ENCODE measurements at regions not wholly inside any gene's neighbourhood (a gene's known extent, or its start where the extent isn't known, plus 50 kb on each side); places are given as distances from the start of the nearest gene placed in this dataset.
"Not testable (repeated sequence)": the region's sequence is repeated elsewhere in the genome, so short reads cannot be mapped to it uniquely, and the experiment has no call there.

DNA sequence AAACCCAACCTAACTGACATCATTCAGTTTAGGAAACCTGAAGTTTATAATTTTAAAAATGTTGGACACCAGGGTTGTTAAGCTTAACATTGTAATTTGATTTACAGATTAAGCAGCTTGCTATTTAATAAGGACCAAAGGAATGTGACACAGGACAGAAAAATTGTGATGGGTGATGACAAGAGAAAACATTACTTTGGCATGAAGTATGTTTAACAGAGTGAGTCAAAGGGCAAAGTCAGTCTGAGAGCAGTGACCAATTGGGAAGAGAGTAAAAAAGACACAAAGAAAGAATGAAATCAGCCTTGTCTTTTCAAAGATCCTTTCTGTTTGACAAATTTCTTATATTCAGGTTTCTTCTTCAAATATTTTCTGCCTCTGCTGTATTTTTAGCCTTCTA is 1301.6 kb downstream of the SI start:
- DNase-seq: no peak

DNA sequence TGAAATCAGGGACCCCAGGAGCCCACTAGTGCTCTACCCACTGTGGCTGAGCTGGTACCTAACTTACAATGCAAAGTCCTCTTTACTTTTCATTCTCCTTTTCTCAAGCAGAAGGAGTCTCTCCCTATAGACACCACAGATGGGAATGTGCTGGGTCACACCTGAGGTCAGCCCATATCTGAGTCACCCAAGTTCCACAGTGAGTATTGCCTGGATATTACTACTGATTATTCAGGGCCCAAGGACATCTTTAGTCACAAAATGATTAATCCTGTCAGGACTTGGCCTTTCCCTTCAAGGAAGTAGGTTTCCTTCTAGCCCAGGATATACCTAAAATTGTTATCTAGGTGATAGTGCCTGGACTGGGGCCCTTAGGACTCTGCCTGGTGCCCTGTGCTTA is 1305.2 kb downstream of the SI start:
- no peak for DNase-seq

DNA sequence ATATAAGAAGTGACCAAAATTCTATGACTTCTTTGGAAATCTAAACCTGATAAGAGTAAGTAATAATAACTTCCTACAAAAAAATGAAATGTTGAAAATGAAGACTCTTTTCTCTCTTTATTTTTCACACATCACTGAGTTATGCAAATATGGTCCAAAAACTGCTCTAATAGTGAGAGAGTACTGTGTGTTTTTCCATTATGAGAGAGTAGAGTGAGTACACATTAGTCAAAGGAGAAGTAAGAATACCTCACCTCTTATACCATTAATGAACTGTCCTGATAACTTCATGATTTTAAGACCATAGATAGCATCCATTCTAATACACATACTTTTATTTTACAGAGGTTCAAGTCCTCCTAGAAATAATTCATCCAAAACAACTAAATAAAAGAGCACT is 1310.2 kb downstream of the SI start:
- DNase-seq: no peak

DNA sequence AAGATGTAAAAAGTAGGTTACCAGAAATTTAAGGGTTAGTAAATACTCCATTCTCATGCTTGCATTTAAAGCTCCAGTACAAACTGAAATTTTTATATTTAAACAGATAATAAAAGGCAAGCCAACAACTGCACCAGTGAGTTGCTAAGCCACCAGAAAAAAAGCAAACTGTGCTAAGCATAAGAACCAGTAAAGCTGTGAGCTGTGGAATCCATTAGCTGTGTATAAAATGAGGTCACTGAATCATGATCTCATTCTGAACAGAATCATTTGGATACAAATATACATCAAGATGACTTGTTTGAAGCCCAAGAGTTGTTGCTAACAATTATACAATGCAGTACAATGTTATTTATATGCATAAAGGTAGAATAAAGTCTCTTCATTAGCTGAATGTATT is 1312.2 kb downstream of the SI start:
- DNase-seq: no peak

DNA sequence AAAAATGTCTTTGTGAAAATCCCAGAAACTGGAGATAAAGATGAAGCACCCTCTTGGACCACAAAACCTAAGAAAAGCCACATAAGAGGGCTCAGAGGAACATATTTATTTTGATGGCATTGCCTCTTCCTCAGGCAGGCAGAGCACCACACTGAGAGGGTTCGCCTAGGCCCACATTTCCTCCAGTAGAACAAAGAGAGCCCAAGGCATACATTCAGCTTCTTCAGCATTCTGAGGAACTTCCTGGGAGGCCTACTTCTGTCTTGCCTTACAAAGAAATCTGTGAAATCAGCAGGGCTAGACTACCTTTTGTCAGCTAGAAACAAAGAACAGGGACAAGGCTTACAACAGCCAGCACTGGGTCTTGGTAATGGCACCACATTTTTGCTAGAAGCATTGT is 1325.3 kb downstream of the SI start:
- no peak for DNase-seq

DNA sequence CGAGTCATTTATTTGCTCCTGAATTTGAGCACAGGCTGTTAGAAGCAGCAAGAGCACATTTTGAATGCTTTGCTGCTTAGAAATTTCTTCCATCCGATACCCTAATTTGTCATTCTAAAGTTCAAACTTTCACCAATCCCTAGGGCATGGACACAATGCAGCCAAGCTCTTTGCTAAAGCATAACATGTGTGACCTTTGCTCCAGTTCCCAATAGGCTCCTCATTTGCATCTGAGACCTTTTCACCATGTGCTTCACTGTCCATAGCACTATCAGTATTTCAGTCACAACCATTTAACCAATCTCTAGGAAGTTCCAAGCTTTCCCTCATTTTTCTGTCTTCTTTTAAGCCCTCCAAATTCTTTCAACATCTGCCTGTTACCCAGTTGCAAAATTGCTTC is 1333.1 kb downstream of the SI start:
- DNase-seq: no peak

DNA sequence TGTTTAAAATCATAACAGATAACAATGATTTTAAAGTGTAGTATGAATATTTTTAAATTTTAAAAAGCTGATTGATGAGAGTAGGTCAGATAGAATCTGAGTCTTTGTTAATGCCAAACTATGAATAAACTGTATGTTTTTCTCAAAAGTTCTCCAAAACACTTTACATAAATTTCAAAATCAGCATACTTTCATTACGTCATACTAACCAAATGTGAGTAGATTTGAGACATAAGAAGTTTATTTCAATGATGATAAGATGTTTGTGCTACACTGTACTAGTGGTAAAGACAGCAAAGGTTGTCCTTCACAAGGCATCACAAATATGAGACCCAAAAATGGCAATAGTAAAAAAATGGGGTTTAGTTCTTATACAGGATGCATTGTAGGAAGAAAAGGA is 1342.9 kb downstream of the SI start:
- no peak for DNase-seq

DNA sequence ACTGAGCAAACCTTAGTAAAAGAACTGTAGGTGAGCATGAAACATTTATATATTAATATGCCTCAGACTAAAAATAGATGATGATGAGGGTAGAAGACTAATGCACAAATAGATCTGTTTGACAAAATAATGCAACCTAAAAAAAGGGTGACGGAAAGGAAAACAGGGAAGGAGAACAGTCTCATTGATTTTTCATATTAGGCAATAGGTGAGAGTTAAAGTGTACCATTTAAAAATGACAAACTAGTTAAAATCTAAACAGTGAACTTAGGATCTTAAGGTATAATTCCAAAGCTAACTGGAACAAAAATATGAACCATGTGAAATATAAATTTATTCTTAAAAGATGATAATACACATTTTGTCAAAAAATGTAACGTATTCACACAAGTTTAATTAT is 1347.6 kb downstream of the SI start:
- no peak for DNase-seq

DNA sequence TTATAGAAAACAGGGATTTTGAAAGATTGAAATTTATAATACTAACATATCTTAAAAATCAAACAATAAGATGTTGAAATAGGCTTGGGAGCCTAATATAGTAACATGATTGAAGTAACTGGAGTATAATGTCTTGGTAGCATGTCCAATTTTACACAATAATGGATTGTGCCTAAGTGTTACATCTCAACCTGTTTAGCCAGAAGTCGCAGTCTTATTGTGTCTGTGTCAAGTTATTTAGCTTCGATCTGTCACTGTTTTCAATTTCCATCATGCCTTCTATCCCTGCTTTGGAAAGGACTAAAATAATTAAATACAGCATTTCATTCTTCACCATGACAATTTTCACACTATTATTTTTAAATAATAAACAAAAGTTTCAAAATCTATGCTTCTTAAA is 1352.2 kb downstream of the SI start:
- DNase-seq: no peak

DNA sequence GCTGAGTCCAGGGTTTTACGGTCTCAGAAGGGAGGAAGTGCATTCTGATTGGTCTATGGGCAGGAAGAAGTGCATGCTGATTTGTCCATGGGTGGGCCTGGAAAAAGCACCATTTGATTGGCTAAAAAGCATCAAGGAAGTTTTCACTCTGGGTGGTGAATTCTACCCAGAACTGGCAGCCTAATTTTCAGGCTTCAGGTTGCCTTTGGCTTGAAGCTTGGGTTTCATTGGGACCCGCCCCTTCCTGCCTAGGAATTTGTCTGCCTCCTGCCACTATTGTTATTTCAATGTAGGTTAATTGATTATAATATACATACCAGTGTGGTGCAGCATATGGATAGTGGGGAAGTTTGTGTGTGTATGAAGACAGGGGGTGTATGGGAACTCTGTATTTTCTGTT is 1355.9 kb downstream of the SI start:
- DNase-seq: no peak

DNA sequence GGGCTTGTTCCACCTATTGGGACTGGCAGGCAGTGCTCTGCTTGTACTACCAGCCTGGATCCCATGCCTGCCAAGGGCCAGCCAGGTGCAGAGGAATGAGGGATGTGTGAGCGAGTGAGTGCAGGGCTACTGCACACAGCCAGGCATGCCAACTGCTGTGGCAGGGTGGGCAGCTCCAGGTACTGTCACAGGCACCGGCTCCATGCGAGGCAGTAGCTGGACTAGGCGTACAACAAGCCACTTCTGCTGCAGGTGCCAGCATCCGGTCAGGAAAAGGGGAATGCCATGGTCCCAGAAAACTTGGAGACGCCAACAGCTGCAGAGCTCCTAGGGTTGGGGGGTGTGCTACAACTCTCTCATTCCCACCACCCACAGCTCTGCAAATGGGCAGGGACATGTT is 1356.7 kb downstream of the SI start:
- no peak for DNase-seq

DNA sequence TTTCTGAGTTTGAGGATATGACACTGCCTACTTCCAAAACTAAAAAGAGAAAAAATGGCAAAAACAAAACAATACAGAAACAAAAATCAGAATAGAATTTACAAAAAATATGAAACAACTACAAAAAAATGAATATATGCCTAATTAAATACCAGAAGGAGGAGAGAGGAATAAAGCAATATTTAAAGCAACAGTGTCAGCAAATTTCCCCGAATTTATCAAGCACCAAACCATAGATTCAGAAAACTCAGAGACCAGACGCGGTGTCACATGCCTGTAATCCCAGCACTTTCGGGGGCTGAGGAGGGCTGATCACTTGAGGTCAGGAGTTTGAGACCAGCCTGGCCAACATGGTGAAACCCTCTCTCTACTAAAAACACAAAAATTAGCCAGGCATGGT is 1360.9 kb downstream of the SI start:
- DNase-seq: no peak

DNA sequence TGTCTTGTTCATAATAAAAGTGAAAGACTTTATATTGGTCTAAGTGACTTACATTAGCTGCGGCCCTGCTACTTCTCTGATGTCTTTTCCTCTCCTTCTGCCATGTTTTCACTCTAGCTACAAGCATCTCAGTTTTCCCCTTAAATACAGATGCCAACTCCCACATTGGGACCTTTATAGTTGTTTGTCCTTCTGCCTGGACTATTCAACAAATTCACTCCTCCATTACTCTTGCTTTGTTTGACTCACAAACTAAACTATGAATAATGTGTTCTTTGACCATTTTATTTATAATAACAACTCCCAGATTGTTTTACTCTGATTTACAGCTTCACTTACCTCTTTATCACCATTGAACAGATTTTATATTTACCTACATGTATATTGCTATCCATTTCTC is 1369.9 kb downstream of the SI start:
- DNase-seq: no peak

DNA sequence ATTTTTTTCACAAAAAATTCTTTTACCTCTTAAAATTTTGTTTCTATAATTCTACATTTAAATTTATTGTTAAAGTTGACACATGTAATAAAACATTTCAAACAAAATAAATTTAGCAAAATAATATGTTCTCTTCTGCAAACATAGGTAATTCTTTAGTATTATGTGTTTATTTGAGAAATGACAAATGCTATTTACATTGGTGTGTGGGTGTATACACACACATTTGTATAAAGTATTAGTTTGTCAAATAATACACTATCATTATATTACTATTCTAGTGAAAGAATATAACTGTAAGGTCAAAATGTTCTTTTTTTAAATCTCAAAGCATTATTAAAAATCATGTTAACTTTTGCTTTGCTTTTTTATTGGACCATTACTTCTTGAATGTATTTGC is 1370.6 kb downstream of the SI start:
- DNase-seq: no peak

DNA sequence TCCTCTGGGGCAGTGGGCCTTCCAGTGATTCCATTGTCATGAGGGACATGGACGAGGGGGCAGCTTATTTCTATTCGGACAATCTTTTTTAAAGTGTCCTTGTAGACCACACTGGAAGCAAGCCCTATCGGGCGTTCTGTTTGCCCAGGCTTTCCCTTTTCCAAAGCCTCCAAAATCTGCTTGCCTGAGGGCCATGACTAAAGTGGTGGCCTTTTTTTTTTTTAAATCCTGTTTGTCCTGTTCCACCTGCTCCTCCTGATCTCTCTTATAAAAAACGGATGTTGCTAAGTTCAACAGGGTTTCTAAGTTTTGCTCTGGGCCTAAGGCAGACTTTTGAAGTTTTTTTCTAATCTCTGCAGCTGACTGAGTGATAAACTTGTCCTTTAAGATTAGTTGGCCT is 1380.1 kb downstream of the SI start:
- DNase-seq: not testable (repeated sequence)

DNA sequence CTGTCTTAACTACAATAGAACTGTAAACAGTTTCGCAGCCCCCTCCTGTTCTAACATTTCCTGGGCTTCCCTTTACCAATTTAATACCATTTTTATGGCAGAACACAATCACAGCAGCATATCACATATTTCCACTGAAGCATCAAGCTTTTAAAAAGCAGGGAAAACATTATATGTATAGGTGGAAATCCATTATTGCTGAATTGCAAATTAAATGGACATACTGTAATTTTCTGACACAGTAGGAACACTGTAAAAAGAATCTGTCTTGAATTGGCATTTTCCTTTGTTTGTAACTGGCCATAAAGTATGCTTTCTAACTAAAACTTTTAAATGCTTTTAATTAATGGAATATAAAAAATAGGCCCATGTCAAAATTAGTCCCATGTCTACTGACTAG is 1385.8 kb downstream of the SI start:
- no peak for DNase-seq

DNA sequence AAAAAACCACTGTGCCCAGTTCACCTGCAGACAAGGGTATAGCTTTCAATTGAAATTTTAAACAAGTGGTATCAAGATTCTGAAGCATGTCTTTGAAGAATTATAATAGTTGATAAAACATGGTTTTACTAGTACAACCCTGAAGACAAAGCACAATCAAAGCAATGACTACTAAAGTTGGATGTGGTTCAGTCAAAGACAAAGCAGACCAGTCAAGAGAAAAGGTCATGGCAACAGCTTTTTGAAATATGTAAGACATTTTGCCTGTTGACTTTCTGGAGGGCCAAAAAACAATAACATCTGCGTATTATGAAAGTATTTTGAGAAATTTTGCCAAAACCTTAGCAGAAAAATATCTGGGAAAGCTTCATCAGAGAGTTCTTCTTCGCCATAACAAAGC is 1393.6 kb downstream of the SI start:
- no peak for DNase-seq

DNA sequence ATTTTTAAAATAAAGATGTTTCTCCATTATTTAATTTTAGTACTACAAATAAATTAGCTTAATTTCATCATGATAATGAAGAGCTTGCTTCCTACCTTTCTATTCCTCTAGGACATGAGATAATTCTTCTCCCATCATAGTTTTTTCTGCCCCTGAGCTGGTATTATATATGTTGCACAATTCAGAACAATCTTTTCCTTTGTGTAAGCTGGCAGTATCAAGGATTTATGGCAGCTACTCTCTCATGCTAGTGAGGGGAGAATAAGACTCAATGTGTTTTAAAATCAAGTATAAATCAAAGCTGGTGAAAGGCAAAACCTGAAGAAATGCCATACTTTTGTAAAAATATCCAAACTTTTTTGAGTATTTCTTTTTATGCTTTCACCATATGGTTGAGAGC is 1405.3 kb downstream of the SI start:
- no peak for DNase-seq

DNA sequence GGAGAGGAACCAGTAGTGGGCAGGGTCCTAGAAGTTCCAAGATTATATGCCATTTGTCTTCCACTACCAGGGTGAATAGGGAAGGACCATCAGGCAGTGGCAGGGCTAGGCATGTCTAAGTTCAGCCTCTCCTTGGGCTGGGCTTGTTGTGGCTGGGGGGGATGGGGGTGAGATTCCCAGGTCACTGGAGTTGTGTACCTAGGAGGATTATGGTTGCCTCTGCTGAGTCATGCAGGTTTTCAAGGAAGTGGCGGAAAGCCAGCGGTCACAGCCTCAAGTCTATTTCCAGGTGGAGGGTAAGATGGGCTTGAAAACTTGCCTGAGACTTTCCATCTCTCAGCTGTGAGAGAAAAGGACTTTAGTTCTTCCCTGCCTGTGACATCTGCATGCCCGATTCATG is 1407.1 kb downstream of the SI start:
- no peak for DNase-seq

DNA sequence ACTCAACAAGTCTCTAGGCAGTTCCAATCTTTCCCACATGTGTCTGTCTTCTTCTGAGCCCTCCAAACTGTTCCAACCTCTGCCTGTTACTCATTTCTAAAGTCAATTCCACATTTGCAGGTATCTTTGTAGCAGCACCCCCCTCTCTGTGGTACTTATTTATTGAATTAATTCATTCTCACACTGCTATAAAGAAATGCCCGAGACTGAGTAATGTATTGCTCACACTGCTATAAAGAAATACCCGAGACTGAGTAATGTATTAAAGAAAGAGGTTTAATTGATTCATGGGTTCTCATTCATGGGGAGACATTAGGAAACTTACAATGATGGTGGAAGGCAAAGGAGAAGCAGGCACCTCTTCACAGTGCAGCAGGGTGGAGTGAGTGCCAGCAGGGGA is 1413.8 kb downstream of the SI start:
- no peak for DNase-seq

DNA sequence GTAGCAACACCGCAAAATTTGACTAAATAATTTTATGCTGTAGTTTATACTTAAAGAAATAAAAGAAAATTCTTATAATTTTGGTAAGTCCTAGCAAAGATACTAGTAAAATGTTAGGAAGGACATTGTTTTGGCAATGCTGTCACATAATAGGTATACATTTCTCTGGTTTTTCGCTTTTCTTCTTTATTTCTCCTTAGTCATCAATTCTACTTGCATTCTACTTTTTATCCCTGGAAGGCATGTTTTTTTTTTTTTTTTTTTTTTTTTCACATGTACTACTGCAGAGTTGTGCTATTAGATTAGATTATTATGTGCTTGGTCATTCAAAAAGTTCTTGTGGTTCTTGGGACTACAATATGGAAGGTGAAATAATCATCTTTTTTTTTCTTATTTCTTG is 1421.2 kb downstream of the SI start:
- no peak for DNase-seq

DNA sequence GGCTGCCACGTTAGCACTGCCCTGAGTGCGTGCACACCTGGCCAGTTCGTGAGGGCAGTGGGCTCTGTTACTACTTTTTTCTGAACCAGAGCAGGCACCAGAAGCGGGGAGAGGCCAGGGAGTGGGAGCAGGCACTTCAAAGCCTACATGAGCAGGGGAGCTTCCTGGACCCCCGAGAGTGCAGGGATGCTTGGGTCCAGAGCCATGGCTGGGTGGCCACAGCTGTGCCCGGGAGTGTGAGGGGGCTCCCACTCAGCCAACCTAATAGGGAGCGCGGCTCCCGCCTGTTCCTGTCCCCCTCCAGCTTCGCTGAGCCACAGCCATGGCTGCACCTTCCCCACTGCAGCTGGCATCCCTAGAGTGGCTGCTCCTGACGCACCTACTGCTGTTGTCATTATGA is 1423.3 kb downstream of the SI start:
- no peak for DNase-seq

DNA sequence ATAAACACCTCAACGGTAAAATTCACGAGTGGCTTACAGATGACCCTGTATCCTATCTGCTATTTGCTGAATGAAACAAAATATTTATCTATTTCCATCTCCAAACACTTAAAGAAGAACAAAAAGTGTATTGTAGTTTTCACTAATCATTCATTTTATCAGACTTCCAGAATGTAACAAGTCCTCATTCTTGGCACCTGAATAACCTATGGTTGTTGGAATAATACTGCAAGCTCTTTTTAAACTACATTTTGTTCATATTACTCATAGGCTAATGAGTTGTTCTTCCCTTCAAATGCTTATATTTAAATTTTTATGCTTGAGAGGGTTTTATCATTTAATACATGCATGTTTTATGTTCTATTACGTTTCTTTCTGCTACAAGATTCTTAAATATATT is 1434.1 kb downstream of the SI start:
- no peak for DNase-seq

DNA sequence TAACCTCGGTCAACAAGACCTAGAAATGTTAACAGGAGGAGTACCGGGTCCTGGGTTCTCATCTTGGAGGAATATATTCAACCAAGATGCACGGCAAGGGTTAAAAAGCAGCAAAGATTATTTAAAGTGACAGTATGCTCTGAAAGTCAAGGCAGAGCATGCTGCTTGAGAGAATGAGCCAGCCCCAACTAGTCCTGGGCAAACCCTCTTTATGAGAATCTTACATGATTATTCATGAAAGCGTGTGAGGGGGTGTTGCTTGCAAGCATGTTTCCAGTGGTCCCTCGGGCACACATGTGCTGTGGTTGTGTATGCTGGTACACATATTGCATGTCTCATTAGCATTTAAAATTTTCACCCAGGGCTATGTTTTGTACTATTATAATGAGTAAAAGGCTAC is 1445.6 kb downstream of the SI start:
- no peak for DNase-seq

DNA sequence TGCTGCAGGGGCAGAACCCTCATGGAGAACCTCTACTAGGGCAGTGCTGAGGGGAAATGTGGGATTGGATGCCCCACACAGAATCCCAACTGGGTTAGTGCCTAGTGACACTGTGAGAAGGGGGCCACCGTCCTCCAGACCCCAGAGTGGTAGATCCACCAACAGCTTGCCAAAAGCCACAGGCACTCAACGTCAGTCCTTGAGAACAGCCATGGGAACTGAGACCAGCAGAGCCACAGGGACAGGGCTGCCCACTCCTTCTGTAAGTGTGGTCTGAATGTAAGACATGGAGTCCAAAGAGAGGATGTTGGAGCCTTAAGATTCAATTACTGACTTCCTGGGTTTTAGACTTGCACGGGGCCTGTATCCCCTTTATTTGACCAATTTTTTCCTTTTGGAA is 1451.5 kb downstream of the SI start:
- no peak for DNase-seq

DNA sequence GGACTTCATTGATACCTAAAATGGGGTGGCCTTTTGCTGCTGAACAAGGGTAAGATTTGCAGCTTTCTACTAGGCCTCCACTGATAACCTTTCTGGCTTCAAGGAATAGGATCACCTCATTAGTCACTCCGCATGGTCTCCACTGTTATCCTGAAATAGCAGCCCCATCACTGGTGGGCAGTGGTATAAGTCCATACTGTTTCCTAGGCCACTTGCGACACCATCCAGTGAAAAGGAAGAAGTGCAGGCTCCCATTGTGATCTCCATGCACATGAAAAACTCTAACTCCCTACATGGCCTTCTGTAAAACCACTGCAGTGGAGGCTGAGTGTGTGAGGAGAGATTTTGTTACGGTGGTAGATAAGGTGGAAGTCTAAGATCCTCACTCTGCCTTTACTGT is 1455.9 kb downstream of the SI start:
- no peak for DNase-seq

DNA sequence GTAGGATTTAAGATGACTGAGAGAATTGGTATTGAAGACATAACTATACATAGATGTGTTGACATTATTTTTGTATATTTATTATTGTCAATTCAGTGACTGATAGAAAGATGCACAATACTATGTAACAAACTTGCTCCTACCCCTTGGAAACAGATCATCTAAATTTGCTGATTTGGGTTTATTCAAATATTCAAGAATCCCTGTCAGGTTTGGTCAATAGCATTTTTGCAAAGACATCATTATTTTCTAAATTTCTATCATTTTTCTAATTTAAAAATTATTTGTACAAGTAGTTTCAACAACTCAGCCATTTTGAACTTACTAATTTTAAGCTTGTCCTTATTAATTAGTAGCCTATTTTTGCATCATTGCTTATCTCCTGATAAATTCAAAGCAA is 1463.4 kb downstream of the SI start:
- no peak for DNase-seq
